ENCODE measurements at regions not wholly inside any gene's neighbourhood (a gene's known extent, or its start where the extent isn't known, plus 50 kb on each side); places are given as distances from the start of the nearest gene placed in this dataset.

GRCh38 chr13:47603365-47603764 lies 397.7 kb downstream of the SUCLA2 start:
- Histone ChIP-seq H3K9me3 (replicated peaks in 1 of 2; ENCODE audit: control insufficient read depth in 2 of 2, insufficient read depth in 1 of 2, low read depth in 1 of 2, low read length in 2 of 2) (no peaks in the 10 kb centered on the region), H3K27me3 (ENCODE audit: control insufficient read depth in 3 of 3, insufficient read depth in 3 of 3, low read depth in 1 of 3, low read length in 3 of 3) (no peaks in the 10 kb centered on the region), H3K4me3 (ENCODE audit: low read length in 2 of 2) (no peak overlapping the region), H3K4ac (ENCODE audit: low read length) (no peak overlapping the region), H3K36me3 (replicated peaks in 1 of 2; ENCODE audit: control insufficient read depth in 2 of 2, insufficient read depth in 2 of 2, low read length in 2 of 2) (no peaks in the 10 kb centered on the region), H2AFZ (ENCODE audit: low read length) (no peak overlapping the region), H3K4me2 (ENCODE audit: insufficient read depth, low read length, poor library complexity, severe bottlenecking) (no peak overlapping the region), H3K79me1 (ENCODE audit: low read depth, low read length) (no peaks in the 10 kb centered on the region), H3K27ac (replicated peaks; ENCODE audit: low read length) (no peak overlapping the region), H2BK12ac (ENCODE audit: low read length) (no peak overlapping the region), H2BK120ac (ENCODE audit: low read depth, low read length) (no peak overlapping the region), H2BK15ac (ENCODE audit: low read length) (no peak overlapping the region), H3K14ac (ENCODE audit: low read length) (no peak overlapping the region), H3K18ac (ENCODE audit: low read length) (no peak overlapping the region), H3K4me1 (ENCODE audit: control insufficient read depth in 2 of 2, insufficient read depth in 1 of 2, low read depth in 1 of 2, low read length in 2 of 2) (no peaks in the 10 kb centered on the region), H3K23ac (ENCODE audit: low read depth, low read length, poor library complexity) (no peak overlapping the region), H4K91ac (ENCODE audit: low read depth, low read length, poor library complexity) (no peak overlapping the region), H4K8ac (ENCODE audit: low read depth, low read length) (no peak overlapping the region), H2AK5ac (ENCODE audit: low read depth, low read length) (no peak overlapping the region), H3K9ac (ENCODE audit: low read depth, low read length, poor library complexity) (no peak overlapping the region), H2BK5ac (ENCODE audit: low read length) (no peak overlapping the region)
- DNase-seq (ENCODE audit: low spot score): no peak

GRCh38 chr13:47598340-47598911 lies 402.6 kb downstream of the SUCLA2 start:
- Histone ChIP-seq H2BK120ac (ENCODE audit: low read depth, low read length) (no peak overlapping the region), H2BK5ac (ENCODE audit: low read length) (no peak overlapping the region), H2AFZ (ENCODE audit: low read length) (no peak overlapping the region), H3K36me3 (replicated peaks in 1 of 2; ENCODE audit: control insufficient read depth in 2 of 2, insufficient read depth in 2 of 2, low read length in 2 of 2) (no peaks in the 10 kb centered on the region), H3K27ac (replicated peaks; ENCODE audit: low read length) (no peak overlapping the region), H3K18ac (ENCODE audit: low read length) (no peak overlapping the region), H3K79me1 (ENCODE audit: low read depth, low read length) (no peaks in the 10 kb centered on the region), H2AK5ac (ENCODE audit: low read depth, low read length) (no peak overlapping the region), H4K8ac (ENCODE audit: low read depth, low read length) (no peak overlapping the region), H2BK15ac (ENCODE audit: low read length) (no peak overlapping the region), H3K4me1 (ENCODE audit: control insufficient read depth in 2 of 2, insufficient read depth in 1 of 2, low read depth in 1 of 2, low read length in 2 of 2) (no peaks in the 10 kb centered on the region), H3K9ac (ENCODE audit: low read depth, low read length, poor library complexity) (no peak overlapping the region), H3K23ac (ENCODE audit: low read depth, low read length, poor library complexity) (no peak overlapping the region), H3K27me3 (ENCODE audit: control insufficient read depth in 3 of 3, insufficient read depth in 3 of 3, low read depth in 1 of 3, low read length in 3 of 3) (no peaks in the 10 kb centered on the region), H4K91ac (ENCODE audit: low read depth, low read length, poor library complexity) (no peak overlapping the region), H2BK12ac (ENCODE audit: low read length) (no peak overlapping the region), H3K4me3 (ENCODE audit: low read length in 2 of 2) (no peak overlapping the region), H3K4ac (ENCODE audit: low read length) (no peak overlapping the region), H3K4me2 (ENCODE audit: insufficient read depth, low read length, poor library complexity, severe bottlenecking) (no peak overlapping the region), H3K9me3 (replicated peaks in 1 of 2; ENCODE audit: control insufficient read depth in 2 of 2, insufficient read depth in 1 of 2, low read depth in 1 of 2, low read length in 2 of 2) (no peaks in the 10 kb centered on the region), H3K14ac (ENCODE audit: low read length) (no peak overlapping the region)
- WGBS, 2 donors (ENCODE audit: extremely low coverage in 2 of 2, insufficient read length in 2 of 2, insufficient replicate concordance in 1 of 2): no CpG with 5 or more reads among the region's 2 CpGs
- DNase-seq (ENCODE audit: low spot score): no peak

- H3K79me1 ChIP-seq (ENCODE audit: low read depth, low read length): no peaks in the 10 kb centered on the region
- no peak overlapping the region for H2BK5ac ChIP-seq (ENCODE audit: low read length)
- no peak overlapping the region for H3K4me3 ChIP-seq (ENCODE audit: low read length in 2 of 2)
- no peak overlapping the region for H3K4me2 ChIP-seq (ENCODE audit: insufficient read depth, low read length, poor library complexity, severe bottlenecking)
- H3K23ac ChIP-seq (ENCODE audit: low read depth, low read length, poor library complexity): no peak overlapping the region
- H3K18ac ChIP-seq (ENCODE audit: low read length): no peak overlapping the region
- no peak overlapping the region for H2AK5ac ChIP-seq (ENCODE audit: low read depth, low read length)
- no peak overlapping the region for H2AFZ ChIP-seq (ENCODE audit: low read length)
- H3K36me3 ChIP-seq (replicated peaks in 1 of 2; ENCODE audit: control insufficient read depth in 2 of 2, insufficient read depth in 2 of 2, low read length in 2 of 2): no peaks in the 10 kb centered on the region
- H3K27ac ChIP-seq (replicated peaks; ENCODE audit: low read length): no peak overlapping the region
- H3K4me1 ChIP-seq (ENCODE audit: control insufficient read depth in 2 of 2, insufficient read depth in 1 of 2, low read depth in 1 of 2, low read length in 2 of 2): no peaks in the 10 kb centered on the region
- no peak overlapping the region for H2BK15ac ChIP-seq (ENCODE audit: low read length)
- DNase-seq (ENCODE audit: low spot score): no peak
- no peak overlapping the region for H2BK12ac ChIP-seq (ENCODE audit: low read length)
- H3K14ac ChIP-seq (ENCODE audit: low read length): no peak overlapping the region
- H4K91ac ChIP-seq (ENCODE audit: low read depth, low read length, poor library complexity): no peak overlapping the region
- H3K9ac ChIP-seq (ENCODE audit: low read depth, low read length, poor library complexity): no peak overlapping the region
- H2BK120ac ChIP-seq (ENCODE audit: low read depth, low read length): no peak overlapping the region
- no peak overlapping the region for H3K4ac ChIP-seq (ENCODE audit: low read length)
- H3K27me3 ChIP-seq (ENCODE audit: control insufficient read depth in 3 of 3, insufficient read depth in 3 of 3, low read depth in 1 of 3, low read length in 3 of 3): no peaks in the 10 kb centered on the region
- H4K8ac ChIP-seq (ENCODE audit: low read depth, low read length): no peak overlapping the region
- H3K9me3 ChIP-seq (replicated peaks in 1 of 2; ENCODE audit: control insufficient read depth in 2 of 2, insufficient read depth in 1 of 2, low read depth in 1 of 2, low read length in 2 of 2): no peaks in the 10 kb centered on the region
Measured at GRCh38 chr13:47594833-47595232, 406.2 kb downstream of the SUCLA2 start.

- WGBS, 2 donors (ENCODE audit: extremely low coverage in 2 of 2, insufficient read length in 2 of 2, insufficient replicate concordance in 1 of 2): no CpG with 5 or more reads among the region's 1 CpG
- no peak overlapping the region for H2AFZ ChIP-seq (ENCODE audit: low read length)
- H3K4me1 ChIP-seq (ENCODE audit: control insufficient read depth in 2 of 2, insufficient read depth in 1 of 2, low read depth in 1 of 2, low read length in 2 of 2): no peaks in the 10 kb centered on the region
- H2AK5ac ChIP-seq (ENCODE audit: low read depth, low read length): no peak overlapping the region
- H2BK15ac ChIP-seq (ENCODE audit: low read length): peak overlapping the region; percentile 9
- H3K27ac ChIP-seq (replicated peaks; ENCODE audit: low read length): no peak overlapping the region
- no peak overlapping the region for H3K4me3 ChIP-seq (ENCODE audit: low read length in 2 of 2)
- no peak overlapping the region for H2BK12ac ChIP-seq (ENCODE audit: low read length)
- DNase-seq (ENCODE audit: low spot score): no peak
- H3K4me2 ChIP-seq (ENCODE audit: insufficient read depth, low read length, poor library complexity, severe bottlenecking): no peak overlapping the region
- no peak overlapping the region for H3K14ac ChIP-seq (ENCODE audit: low read length)
- no peaks in the 10 kb centered on the region for H3K27me3 ChIP-seq (ENCODE audit: control insufficient read depth in 3 of 3, insufficient read depth in 3 of 3, low read depth in 1 of 3, low read length in 3 of 3)
- H3K79me1 ChIP-seq (ENCODE audit: low read depth, low read length): no peaks in the 10 kb centered on the region
- H2BK120ac ChIP-seq (ENCODE audit: low read depth, low read length): no peak overlapping the region
- no peak overlapping the region for H4K91ac ChIP-seq (ENCODE audit: low read depth, low read length, poor library complexity)
- H3K18ac ChIP-seq (ENCODE audit: low read length): peak overlapping the region; percentile 19
- H3K36me3 ChIP-seq (replicated peaks in 1 of 2; ENCODE audit: control insufficient read depth in 2 of 2, insufficient read depth in 2 of 2, low read length in 2 of 2): no peaks in the 10 kb centered on the region
- no peak overlapping the region for H2BK5ac ChIP-seq (ENCODE audit: low read length)
- no peak overlapping the region for H4K8ac ChIP-seq (ENCODE audit: low read depth, low read length)
- no peak overlapping the region for H3K9ac ChIP-seq (ENCODE audit: low read depth, low read length, poor library complexity)
- peaks cover 0 to 1% of the 10 kb centered on the region in 2 donors for H3K9me3 ChIP-seq (replicated peaks in 1 of 2; ENCODE audit: control insufficient read depth in 2 of 2, insufficient read depth in 1 of 2, low read depth in 1 of 2, low read length in 2 of 2)
- no peak overlapping the region for H3K23ac ChIP-seq (ENCODE audit: low read depth, low read length, poor library complexity)
- H3K4ac ChIP-seq (ENCODE audit: low read length): no peak overlapping the region
Measured at GRCh38 chr13:47592256-47592655, 408.8 kb downstream of the SUCLA2 start.
